Nucleus accumbens (tissue), 56 donors: ENCODE measurements at regions not wholly inside any gene's neighbourhood (a gene's known extent, or its start where the extent isn't known, plus 50 kb on each side); places are given as distances from the start of the nearest gene placed in this dataset.
"Not testable (repeated sequence)": the region's sequence is repeated elsewhere in the genome, so short reads cannot be mapped to it uniquely, and the experiment has no call there.

Experiments used
- DNase-seq, 56 donors: peaks; one replicate each; lab custom pipeline; 2025; lab: John Stamatoyannopoulos, UW

DNA sequence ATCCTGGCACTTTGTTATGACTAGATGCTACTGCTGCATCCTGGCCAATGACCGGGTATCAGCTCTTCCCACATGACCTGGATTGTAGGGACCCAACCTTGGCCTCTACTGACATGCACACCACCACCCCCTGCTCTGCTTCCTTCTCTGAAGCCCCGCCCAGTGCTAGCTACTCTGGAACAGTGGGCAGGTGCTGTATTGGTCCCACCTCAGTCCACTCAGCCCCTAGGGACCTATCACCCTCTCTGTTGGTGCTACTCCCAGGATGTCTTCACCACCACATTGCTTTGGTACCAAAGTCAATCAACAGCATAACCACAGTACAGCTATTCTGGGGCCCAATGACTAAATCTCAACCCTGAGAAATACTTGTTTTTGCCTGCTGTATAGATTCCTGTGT, 170.2 kb upstream of the PRICKLE2 start:
- DNase-seq = no peak

DNA sequence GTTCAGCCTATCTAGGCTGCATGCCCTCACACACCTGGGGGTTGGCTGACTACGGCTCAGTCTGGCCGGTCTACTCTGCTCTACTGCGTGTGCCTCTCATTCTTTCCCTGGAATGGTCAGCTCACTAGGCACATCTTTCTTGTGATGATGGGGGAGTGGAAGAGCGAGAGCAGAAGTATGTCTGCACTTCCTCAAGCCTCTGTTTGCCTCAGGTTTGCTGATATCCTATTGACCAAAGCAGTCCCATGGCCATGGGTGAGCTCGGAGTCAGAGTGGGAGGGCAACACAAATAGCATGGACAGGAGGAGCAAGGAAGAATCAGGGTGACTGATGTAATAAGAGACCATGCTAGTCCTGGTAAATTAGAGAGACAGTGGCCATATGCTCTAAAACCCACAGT, 167.9 kb upstream of the PRICKLE2 start:
- DNase-seq = no peak

DNA sequence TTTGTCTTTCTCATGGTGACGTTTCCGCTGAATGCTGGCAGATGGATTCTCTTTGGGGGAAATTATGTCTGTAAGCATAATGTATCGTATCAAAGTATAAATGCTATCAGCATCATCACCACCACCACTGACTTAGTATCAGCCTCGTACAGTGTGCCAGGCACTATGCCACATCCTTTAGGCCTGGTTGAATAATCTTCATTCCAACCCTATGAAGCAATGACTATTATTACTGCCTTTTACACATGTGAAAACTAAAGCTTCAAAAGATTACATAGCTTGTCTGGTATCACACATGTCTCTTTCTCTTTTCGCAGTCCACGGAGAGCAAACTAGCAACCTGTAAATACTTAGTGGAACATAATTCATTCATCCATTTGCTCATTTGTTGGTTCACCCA, 166.7 kb upstream of the PRICKLE2 start:
- DNase-seq = no peak

DNA sequence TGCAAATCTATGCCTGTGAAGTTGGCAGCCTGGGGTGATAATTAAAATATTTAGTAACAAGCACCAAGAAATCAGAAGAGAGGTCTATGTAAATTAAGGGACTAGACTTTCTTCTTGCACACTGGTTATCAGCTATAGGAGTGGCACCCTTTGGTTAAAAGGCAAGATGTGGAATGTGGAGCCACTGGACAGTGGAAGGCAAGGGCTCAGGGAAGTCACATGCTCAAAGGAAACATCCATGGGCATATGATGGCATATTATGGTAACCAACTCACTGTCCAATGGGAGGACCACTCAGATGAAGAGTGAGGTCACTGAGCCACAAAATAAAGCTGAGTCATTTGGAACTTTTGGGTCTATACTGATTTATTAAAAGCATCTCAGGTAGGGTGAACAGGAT, 165.6 kb upstream of the PRICKLE2 start:
- DNase-seq = no peak

DNA sequence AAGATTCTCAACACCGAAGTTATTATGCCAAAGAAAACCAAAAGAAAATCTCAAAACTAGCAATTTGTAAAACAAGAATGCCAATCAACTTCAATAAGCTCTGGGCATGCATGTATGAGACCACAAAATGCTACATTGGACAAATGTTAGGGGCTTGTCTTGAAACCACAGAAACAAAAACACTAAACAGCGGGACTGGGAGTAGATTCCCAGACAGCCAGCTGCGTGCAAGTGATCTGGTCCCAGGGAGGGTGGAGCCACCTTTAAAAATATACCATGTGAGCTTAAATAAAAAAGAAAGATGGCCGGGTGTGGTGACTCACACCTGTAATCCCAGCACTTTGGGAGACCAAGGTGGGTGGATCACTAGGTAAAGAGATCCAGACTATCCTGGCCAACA, 163.6 kb upstream of the PRICKLE2 start:
- no peak for DNase-seq

DNA sequence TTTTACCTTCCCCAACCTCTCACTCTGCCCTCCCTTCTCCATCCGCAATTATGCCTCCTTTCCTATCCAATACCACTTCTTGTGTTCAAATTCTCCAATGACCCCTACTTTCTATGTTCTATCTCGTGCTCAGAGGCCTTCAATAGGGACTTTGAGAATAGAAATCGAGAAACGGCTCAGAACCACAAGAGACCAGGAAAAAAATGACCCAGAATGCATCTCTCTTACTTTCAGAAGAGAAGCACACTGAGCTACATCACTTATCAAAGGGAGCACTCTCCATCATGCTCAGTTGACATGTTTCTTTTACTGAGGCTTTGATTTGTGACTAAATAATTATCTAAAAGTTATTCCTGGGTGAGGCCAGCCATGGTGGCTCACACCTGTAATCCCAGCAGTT, 162.4 kb upstream of the PRICKLE2 start:
- DNase-seq = no peak

DNA sequence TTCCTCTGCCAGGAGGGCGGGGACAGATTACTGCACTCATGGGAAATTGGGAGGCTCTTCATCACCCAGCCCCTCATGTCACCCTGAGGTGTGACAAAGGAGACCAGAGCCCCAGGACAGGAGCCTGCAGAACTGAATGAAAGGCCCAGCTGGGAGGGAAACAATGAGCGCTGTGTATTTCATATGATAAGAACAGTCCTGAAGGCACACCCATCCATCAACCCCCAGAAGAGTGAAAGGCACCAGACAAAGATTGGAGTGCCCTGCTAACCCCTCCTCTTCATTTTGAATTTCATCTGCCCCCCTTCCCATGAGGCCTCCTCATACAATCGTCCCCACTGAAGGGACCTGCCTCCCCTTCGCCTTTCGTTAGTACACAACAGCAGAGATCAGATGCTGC, 160.0 kb upstream of the PRICKLE2 start:
- no peak for DNase-seq

DNA sequence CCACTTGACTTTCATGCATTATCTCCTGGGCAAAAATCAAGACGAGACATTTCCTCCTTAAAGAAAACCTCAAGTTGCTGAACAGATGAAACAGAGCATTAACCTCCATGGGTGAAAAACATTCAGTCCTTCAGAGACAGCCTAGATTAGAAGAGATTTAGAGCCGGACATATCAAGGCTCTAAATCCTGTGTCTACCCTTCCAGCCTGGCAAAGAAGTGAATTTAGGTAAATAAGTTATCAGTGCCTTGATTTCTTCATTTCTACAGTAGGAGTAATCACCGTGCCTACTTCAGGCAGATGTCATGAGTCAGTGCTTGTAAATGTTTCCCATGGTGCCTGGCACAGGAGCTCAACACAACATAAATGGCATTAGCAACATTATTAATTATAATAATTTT, 159.3 kb upstream of the PRICKLE2 start:
- DNase-seq = no peak

DNA sequence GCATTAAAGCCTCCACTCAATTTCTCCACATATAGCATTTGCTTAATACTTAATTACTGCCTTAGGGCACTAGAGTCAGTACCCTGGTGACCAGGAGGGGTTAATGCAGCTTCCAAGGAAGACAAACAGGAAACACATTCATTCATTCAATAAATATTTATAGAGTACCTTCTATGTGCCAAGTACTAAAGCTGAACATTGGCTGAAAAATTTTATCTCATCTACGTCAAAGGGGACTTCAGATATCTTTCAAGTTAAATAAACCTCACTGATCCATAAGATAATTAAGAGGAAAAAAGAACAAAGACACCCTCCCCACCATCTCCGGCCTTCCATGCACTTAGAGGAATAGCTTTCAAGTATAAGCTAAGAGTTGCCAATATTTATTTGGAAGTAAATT, 156.9 kb upstream of the PRICKLE2 start:
- no peak for DNase-seq

DNA sequence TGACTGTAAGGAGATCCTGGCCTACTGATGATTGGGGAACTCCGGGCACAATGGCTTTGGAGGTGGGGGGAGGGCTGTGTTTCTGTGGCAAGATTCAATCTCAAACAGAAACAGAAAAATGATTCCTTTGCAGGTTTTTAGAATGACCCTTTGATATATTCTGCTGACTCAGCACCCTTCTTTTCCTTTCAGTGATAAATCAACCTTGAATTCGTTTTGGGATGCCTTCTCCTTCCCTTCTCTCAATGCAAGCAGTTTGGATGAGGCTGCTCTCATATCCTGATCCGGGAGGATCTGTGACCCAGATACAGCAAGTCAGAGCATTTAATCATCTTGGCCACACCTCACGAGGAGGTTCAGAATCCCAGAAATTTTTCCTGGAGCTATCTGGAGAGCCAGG, 156.1 kb upstream of the PRICKLE2 start:
- DNase-seq = no peak

DNA sequence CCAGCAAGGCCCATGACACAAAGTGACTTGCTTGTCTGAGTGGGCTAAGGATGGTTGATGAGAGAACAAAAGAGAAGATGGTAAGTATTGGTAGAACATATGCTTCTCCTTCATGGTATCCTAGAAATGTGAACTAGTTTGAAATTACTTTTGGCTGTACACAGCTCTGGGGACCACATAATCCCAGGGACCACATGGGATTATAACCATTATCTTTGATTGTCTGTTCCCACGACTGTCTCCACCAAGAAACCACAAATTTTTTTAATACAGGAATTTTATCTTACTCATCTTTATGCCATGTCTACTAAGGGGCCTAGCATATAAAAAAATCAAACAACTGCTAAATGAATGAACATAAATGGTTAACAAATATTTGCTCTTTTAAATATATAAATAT, 155.3 kb upstream of the PRICKLE2 start:
- DNase-seq = no peak

DNA sequence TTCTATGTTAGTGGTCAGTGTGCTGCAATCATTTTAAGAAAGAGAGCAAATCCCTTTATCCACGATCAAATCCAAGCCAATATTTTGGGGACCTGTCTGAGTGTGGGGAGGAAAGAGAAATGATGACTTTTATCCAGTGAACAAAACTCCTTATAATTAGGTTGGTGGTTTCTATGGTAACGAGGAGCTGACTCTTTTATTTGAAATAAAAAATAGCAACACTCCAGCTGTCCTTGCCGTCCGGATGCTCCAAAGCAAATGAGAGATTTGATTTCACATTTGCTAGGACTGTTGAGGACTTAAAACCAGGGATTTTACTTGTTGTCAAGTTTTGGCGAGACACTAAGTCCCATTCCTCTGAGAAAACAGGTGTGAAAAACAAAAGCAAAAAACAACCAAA, 154.0 kb upstream of the PRICKLE2 start:
- DNase-seq = no peak

DNA sequence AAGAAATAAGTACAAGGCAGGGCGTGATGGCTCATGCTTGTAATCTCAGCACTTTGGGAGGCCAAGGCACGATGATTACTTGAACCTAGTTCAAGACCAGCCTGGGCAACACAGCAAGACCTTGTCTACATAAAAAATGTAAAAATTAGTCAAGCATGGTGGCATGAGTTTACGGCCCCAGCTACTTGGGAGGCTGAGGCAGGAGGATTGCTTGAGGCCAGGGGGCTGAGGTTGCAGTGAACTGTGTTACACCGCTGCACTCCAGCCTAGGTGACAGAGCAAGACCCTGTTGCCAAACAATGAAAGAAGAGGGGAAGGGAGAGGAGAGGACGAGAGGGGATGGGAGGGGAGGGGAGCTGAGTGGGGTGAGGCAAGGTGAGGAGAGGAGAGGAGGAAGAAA, 152.7 kb upstream of the PRICKLE2 start:
- DNase-seq = no peak

DNA sequence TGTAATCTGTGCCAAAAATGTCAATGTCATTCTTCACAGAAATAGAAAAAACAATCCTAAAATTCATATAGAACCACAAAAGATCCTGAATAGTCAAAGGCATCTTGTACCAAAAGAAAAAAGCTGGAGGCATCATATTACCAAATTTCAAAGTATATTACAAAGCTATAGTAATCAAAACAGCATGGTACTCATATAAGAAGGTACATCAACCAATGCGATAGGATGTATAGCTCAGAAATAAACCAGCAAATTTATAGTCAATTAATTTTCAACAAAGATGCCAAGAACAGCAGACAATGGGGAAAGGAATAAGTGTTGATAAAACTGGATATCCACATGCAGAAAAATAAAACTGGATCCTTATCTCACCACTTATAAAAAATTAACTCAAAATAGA, 150.5 kb upstream of the PRICKLE2 start:
- no peak for DNase-seq

DNA sequence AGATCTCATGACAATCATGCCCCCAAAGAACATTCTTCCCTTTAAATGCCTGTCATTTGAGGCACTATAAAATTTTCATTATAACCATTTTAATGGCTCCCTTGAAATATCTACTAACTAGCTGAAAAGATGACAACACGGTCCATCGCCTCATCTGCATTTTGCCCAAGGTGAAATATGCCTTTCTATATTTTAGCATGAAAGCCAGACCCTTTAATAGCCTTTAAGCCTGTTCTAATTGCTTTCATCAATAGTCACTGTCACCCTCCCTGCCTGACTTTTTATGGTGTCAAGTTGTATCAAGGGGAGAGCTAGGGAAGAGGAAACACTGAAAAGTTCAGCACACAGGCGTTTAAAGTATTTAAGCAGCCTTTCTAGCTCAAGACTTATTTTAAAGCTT, 144.1 kb upstream of the PRICKLE2 start:
- DNase-seq = no peak

DNA sequence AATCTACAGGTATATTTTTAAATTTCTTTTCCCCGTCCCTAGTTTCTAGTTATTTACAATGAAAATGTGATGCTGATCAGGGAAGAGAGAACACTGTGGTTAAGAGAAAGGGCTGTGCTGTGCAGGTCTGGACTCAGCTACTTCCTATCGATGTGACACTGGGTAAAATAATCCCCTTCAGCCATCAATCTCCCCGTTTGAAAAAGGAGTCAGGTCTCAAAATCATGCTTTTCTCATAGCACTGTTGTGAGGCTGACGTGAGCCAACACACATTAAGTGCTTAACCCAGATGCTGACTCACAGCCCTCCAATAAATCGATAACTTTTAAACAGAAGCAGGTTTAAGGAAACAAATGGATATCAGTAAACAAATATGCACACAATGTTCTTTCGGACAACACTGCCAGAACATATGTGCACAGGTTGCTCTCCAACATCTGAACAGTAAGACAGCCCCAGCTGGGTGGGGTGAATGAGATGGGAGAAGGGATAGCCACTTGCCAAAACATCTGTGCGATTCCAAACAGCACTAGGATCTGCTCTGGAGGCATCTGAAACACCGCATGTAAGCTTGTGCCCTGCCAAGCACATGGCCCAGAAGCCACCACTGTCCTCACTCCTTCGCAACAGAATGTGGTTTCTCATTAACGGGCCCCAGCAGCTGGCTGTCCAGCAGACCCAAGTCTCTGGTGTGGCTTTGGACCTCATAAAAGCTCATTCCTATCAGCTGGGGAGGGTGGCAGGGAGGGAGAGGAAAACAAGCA, 143.2 kb upstream of the PRICKLE2 start:
- peak in 1 of 56 donors; percentile 7 for DNase-seq

DNA sequence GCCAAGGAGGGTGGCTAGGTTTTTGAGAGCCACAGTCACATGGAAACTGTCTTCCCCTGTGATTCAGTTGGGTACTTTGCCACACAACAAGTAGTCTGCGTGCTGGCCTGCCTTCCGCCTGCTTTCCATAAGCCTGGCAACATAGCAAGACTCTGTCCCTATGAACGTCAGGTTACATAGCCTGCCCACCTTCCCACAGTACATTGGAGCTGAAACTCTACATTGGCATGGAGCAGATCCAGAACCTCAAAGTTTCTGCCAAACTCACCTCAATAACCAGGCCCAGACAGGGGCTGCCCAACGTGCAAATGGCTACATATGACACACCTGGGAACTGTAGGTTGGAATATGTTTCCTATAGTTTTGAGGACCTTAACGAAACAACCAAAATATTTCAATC, 140.6 kb upstream of the PRICKLE2 start:
- no peak for DNase-seq

DNA sequence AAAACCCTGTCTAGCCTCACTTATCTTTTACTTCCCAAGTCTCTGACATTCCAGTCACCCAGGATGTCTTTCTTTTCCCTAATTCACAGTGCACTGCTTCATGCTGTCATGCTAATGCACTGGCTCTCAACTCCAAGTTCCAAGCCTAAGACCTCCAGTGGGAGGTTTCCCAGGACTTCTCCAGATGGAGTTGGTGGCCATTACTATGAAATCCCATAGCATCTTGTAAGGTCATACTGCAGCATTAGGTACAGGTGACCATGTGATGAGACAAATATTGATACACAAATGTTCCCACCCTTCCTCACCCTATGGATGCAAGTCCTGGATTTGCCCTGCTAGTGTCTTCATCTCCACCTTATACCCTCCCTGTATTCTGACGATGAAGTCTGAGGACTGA, 138.6 kb upstream of the PRICKLE2 start:
- DNase-seq = no peak

DNA sequence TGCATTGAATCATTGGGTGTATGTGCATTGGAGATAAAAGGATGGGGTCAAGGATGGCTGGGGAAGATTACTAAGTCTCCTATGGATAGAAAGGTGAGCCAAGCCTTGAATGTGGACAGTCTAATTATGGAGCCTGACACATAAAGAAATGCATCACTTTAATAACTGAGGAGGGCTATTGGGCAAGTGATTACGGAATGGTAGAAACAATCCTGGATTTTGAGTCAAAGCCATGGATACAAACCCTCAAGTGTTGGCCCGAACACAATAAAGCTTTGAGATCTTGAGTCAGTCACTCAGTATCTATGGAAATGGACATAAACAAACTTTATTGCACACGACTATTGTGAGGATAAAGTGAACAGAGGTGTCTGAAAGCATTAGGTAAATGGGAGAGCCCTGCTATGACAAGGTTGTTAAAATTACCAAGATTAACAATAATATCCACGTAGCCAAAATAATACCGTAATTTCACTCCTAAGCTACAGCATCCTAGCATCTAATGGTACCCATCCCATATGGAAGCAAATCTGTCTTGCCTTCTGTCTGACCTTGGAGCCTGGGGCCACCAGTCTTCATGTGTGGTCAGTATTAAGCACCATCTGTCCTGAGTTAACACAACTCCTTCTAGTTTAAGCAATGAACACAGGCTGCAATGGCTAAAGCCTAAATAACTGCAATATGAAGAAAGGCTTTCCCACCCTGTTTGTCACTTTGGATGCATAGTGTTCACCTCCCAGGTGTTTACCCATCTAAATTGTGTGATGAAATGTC, 136.9 kb upstream of the PRICKLE2 start:
- no peak for DNase-seq

DNA sequence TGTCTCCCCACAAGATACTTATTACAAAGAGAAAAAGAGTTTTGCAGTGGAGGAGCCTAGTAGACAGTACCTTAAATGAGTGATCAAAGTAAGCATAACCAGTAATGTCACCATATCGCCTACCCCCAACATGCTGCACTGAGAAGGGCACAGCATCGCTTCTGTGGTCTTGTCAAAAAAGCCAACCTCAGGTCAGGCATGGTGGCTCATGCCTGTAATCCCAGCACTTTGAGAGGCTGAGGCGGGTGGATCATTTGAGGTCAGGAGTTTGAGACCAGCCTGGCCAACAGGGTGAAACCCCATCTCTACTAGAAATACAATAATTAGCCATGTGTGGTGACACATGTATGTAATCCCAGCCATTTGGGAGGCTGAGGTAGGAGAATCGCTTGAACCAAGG, 135.8 kb upstream of the PRICKLE2 start:
- not testable (repeated sequence) for DNase-seq

DNA sequence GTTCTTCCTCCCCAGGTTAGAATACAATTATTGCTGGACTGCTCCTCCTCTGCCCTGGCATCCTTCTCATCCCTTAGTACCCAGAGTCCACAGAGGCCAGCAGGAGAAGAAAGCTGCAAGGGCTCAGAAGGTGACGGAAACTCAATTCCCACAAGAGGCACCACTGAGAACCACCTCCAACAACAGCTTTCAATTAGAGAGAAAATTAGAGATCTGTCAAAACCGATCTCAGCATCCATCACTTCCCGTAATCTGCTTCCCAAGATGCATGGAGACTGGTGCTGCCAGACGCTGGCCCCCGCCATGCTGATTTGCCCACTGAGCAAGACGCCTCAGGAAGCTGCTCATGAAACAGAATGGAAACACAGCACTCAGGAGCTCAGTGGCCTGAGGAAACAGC, 135.0 kb upstream of the PRICKLE2 start:
- no peak for DNase-seq

DNA sequence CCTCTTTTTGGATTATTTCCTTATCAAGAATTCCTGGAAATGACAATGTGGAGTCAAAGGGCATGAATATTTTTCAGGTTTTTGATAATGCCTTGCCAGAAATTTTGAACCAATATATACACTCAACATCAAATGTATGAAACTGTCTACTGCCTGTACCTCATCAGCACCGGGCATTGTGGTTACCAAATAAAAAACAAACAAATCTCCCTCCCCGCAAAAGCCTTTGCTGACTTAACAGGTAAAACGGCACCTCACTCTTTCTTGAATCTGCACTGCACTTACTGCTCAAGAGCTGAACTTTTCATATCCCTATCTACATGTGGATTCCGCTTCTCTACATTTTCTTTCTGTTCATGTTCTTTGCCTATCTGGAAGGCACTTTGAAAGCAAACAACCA, 134.5 kb upstream of the PRICKLE2 start:
- DNase-seq = no peak
